ENCODE measurements at regions not wholly inside any gene's neighbourhood (a gene's known extent, or its start where the extent isn't known, plus 50 kb on each side); places are given as distances from the start of the nearest gene placed in this dataset.
"Not testable (repeated sequence)": the region's sequence is repeated elsewhere in the genome, so short reads cannot be mapped to it uniquely, and the experiment has no call there.

DNA sequence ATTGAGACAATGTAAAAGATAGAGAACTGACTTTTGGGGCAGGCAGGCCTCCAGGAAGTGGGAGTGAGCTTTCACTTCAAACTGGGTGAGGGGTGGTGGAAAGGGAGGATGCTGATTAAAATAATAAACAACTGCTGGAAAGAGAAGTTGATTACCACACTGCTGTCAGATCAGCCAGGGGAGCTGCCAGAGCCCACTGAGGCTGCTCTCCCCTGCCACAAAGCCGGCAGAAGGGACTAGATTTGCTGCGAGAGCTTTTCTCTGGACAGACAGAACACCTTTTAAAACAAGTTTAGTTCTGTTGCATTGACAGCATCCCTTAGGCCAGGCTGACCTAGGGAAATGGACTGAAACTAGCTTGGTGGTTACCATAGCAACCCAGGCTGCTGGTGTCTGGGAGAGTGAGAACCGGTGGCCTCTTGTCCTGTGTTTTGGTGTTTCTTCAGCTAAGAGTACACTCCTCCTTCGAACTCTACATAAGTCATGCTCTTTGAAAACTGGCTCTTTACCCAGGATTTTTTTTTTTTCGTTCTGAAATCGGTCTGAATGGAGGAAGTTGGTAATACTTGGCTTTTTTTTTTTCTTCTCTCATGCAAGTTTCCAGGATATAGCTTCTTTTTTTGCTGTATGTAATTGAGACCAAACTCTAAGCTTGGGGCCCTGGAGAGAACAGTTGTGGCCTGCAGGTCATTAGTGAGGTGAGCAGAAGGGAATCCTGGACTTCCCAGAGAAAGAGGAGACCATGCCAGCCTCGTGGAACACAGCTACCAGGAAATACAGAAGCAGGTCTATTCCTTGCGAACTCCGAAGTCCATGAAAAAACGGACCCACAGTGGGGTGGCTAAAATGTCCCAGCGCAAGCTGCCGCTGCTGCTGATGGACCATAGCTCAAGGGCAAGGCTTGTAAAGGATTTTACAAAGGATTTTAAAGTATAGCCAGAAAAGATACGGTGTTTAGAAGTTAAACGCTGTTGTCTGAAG is 374.4 kb downstream of the UTRN start:
- DNase-seq, result peak; percentile 45

DNA sequence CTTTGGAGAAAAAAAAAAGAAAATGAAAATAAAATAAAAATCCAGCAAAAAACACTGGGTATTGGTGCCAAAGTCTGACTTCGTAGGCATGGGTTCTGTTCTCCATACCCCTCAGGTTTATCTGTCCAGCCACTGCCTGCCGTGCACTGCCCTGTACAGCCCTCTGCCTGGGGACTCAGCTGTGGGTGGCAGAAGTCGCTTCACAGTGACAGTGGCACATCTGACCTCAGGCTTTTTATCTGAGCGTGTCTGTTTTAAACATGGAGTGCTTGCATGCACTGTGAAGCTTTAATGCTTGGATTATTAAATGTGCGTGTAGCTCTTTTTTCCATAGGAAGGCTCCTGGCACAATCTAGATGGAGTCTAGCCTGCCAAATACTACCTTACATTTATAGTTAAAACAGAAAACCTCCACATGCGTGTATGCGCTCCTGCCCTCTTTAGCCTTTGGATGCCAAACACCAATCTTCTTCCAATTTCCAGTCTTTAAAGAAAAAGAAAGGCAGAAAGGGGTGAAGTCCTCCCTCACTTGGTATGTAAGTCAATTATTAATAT is 375.5 kb downstream of the UTRN start:
- DNase-seq, result peak; percentile 46

DNA sequence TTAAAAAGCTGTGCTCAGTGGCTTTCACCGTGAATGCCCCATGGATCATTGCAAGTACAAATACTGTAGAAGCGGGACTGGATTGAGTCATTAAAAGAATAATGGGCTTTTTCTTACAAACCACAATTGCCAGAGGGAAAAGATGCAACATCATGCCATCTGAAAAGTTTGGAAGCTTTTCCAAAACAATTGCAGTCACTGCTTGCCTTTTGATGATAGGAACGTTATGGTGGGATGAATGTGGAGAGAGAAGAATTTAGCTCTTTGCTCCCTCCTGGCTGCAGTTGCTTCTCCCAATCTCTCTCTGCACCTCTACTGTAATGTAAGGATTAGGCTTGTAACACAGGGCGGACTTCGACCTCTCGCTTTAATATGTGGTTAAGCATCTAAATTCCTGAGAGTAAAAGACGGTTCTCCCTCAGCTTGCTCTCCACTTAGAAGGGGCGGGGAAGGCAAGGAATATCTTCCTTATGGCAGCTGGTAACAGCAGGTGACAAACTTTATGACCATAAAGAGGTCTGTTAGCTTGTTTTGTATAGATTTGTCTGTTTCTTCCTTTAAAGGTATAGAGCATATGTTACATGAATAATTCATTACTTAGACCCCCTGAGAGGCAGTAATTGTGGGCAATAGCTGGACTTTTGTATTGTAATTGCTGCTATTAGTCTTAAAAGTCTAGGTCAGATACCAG is 376.1 kb downstream of the UTRN start:
- no peak for DNase-seq

DNA sequence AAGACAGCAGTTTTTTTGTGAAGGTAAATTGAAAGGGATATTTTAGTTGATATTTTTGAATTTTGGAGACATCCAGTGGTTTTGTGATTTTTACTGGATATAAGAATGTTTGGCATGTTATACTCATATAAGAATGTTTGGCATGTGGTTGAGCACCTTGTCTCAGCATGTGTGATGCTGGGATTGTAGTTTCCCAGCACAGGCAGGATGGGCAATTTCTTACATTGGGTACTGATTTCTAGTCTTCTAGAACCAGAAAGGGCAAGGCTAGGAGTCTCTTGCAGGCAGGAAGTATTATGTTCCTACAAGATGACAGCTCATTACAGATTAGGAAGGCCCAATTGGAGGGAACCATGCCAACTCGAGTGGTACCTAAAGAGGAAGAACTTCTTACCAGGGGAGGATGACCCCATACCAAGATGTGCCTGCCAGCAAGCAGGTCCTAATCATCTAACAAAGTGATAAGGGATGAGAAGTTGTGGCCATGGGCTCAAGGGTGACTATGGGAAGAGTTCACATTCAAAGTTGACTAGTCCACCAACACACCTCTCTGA is 377.8 kb downstream of the UTRN start:
- no peak for DNase-seq

DNA sequence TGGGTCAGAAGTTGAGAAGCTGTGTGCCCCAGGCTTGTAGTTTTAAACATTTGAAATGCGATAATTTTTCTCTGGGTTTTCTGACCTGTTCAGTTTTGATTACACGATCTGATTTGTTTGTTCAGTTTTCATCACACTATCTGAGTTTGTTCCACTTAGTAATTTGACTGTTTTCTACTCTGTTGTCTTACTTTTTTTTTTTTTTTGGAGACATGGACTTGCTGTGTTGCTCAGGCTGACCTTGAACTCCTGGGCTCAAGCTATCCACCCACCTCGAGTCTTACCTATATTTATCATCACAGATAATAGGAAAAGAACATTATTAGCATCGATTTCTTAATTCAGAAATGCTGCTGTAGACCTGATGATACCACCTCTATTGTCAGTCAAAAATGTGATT is 379.1 kb downstream of the UTRN start:
- no peak for DNase-seq

DNA sequence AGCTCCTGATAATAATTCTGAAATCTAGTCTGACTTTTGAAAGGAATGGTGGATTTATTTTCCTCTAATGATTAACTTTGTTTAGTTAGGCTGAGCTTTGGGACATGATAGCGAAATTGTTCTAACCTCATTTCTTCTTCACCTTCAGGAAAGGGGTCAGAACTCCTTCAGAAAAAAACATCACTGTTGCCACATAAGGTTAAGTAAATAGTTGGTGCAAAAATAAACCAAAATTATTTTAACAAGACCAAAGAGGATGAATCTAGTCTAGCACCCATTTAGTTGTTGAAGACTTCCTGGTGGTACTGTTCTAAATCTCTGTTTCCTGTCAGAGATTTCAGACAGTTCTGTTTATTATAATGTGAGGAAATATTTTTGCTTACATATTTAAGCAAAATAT is 379.8 kb downstream of the UTRN start:
- DNase-seq, result no peak

DNA sequence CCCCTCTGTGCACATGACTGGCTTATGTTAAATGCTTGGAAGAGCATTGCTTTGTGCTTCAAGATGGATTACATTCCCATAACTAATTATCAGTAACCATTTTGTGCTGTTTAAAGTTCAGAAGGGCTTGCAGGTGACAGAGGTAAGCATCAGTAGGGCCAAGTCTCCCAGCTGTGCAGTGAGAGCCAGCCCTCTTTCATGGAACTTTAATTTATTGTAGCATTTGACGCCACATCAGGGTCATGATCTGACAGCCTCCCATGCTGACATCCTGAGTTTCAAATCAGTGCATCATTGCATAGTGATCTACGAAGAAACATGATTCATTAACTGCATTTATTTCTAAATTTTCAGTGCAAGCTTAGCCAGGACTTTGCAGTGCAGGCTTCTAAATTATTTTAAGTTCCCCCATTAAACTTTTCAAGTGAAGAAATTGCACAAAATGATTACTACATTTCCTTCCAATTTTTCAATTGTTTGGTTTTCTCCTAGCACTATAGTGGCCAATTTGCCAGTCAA is 380.9 kb downstream of the UTRN start:
- no peak for DNase-seq

DNA sequence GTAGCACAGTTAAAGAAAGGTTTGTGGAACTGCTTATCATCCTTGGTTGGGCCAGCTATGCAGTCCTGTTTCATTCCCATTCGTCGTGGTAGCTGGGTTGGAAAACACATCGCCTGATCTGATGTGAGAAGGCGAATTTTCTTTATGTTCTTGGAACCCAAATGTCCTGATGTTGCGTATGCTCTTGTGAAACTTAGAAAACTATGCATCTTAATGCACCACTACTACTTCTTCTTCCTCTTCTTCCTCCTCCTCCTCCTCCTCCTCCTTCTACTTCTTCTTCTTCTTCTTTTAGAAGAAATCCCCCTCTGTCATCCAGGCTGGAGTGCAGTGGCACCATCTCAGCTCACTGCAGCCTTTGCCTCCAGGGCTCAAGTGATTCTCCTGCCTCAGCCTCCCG is 381.6 kb downstream of the UTRN start:
- no peak for DNase-seq

DNA sequence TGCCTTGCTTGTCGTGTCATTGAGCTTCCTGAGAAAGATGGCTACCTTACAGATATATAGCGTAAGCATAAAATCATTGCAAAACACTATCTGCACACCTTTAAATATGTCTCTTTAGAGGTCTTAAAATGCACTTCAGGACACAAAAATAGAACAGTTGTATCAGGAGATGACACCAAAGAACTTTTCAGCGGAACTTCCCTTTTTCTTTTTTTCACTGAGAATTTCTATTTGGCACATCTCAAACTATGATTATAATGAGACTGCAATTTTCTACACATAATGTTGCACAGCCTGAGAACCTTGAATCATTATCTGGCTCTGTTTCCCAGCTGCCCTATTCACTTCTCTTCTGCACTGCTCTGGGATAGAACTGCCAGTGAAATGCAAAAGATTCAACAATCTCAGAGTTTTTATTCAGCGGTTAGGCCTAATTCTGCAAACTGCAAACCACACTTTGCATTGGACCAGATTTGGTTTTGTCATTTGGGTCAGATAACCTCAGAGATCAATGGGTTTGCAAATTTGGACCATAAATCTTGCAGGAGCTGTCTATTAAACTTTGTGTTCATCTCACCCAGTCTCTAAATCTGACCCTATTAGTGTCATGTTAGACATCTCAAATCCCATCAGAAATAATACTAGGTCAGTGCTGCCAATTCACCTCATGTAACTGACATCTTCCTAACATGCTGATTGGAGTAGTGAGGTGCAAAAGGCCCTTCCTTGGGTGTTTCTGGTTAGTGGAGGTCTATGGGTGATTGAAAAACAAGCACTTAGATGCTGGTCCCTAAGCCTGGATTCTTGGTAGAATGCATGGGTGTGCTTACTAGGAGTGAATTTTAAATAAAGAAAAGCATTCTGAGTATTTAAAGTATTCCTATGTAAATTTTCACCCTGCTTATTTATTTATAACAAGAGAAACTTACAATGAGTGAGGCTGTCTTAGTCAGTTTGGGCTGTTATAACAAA is 382.7 kb downstream of the UTRN start:
- DNase-seq, result no peak

DNA sequence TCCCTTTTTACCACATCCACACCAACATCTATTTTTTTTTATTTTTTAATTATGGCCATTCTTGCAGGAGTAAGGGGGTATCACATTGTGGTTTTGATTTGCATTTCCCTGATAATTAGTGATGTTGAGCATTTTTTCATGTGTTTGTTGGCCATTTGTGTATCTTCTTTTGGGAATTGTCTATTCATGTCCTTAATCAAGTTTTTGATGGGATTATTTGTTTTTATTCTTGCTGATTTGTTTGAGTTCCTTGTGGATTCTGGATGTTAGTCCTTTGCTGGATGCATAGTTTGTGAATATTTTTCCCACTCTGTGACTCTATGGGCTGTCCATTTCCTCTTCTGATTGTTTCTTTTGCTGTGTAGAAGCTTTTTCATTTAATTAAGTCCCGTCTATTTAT is 385.1 kb downstream of the UTRN start:
- DNase-seq, result not testable (repeated sequence)

DNA sequence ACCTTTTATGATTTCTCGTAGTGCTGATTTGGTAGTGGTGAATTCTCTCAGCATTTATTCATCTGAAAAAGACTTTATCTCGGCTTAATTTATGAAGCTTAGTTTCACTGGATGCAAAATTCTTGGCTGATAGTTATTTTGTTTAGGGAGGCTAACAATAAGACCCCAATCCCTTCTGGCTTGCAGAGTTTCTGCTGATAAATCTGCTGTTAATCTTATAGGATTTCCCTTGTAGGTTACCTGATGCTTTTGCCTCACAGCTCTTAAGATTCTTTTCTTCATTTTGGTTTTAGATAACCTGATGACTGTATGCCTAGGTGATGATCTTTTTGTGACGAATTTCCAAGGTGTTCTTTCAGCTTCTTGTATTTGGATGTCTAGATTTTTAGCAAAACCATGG is 388.7 kb downstream of the UTRN start:
- no peak for DNase-seq

DNA sequence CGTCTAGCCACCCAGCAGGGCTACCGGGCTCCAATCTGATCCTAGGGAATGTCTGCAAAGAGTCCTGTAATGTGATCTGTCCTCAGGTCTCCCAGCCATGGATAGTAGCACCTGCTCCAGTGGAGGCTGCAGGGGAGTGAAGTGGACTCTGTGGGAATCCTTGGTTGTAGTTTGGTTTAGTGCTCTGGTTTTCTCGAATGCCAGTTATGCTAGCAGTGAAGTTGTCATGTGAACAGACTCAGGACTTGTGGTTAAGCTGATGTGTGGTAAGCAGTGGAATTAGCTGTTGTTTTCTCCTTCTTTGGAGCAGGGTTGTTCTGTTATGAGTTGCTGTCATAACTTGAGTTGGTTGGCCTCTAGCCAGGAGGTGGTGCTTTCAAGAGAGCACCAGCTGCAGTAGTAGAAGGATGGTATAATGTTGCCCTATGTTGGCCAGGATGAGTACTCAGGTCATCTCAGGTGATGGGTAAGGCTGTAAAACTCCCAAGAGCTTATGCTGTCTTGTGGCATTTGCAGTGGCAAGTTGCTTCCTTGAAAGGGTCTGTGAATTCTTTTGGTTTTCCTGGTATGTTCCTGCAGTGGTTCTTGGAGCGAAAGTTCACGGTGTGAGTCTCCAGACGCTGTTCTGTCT is 390.2 kb downstream of the UTRN start:
- no peak for DNase-seq

DNA sequence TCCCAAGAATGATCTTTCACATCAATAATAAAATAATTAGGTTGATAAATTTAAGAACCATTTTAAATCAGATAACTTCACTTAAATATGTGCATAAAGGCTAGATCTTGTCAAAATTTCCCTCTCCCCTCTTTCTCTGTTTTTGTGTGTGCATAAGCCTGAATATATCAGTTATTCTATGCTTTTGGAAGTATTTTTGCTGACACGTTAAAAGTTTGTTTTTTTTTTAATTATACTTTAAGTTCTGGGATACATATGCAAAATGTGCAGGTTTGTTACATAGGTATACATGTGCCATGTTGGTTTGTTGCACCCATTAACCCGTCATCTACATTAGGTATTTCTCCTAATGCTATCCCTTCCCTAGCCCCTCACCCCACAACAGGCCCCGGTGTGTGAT is 391.2 kb downstream of the UTRN start:
- DNase-seq, result not testable (repeated sequence)

DNA sequence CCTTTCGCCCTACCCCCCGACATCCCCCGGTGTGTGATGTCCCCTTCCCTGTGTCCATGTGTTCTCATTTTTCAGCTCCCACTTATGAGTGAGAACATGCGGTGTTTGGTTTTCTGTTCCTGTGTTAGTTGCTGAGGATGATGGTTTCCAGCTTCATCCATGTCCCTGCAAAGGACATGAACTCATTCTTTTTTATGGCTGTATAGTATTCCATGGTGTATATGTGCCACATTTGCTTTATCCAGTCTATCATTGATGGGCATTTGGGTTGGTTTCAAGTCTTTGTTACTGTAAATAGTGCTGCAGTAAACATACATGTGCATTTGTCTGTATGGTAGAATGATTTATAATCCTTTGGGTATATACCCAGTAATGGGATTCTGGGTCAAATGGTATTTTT is 392.1 kb downstream of the UTRN start:
- not testable (repeated sequence) for DNase-seq

DNA sequence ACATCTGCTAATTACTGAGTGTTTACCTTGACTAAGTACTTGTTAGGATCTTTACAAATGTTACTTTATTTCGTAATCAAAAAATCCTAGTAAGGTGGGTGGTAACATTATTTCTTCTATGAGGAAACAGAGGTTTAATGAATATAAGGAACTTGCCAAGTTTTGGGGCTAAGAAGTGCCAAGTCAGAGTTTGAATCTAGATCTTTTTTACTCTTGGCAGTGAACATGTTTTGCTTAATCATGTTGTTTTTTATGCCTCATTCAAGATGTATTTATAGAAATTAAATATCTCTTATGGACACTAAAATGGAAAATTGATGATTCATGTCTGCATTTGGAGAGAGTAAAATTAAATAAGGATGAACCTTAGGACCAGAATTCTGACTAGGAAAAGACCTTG is 393.7 kb downstream of the UTRN start:
- DNase-seq, result no peak

DNA sequence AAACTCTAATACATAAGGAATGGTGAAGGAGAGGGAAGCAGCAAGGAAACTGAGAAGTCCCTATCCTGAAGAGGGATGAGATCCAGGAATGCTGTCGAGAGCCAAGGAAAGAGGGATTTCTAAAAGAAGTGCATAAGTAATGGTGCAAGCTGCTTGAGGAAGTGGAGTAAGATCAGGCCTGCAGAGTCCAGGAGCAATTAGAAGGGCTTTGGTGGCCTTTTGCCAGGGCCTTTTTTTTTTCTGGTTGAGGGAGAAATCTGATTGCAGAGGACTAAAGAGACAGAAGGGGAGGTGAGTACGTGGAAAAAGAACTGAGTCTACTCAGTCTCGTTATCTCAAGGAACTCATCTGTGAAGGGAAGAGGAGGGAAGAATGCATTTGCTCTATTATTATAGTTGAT is 396.2 kb downstream of the UTRN start:
- no peak for DNase-seq

DNA sequence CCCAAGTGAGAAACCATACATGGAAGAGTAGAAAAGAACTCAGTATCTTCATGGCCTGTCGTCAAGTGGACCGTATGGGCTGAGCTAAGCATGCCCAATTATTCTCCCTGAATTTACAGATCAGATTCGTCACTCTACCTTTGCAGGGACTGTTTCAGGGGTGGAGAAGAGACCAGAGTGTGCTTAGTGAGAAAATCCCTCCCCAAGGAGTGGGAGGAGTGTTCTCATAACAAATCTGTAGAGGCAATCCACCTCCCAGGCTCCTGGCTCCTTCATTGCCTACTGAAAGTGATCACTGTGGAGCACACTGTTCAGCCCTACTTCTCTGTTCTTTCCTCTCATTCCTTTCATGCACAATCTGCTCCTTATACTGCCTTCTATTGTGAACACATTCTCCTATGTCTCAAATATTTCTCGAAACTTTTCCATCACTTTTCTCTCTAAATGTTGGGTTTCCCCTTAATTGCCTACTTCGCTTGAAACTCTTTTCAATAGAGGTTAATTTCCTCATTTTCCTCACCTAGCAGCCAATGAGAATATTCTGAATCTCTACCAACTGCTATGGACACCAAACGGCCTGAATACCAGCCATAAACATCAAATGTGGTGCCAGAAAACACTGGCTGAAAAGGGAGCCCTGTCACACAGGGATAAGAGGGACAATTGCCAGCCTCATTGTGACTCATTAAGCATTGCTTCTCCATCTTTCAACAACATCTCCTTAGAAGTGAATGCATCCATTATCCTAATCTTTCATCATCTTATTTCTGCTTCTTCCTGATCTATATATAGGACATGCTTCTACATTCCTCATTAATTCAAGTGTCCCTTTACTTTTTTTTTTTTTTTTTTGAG is 398.3 kb downstream of the UTRN start:
- no peak for DNase-seq

DNA sequence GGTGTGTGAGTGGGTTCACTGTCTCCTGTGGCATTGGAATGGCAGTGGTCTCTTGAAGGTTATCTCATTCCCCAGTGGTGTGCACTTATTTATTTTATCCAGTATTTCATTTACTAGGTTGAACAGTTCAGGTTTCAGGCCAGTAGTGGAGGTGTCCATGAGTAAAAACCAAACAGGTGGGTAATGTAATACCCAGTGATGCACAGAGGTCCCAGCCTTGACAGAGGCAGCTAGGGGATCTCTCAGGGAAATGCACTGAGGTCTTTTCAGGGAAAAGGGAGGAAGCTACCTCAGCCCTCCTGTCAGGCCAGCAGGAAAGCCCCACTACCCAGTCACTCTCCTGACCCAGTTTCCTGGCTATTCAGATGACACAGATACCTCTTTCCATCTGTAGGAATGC is 403.6 kb downstream of the UTRN start:
- no peak for DNase-seq

DNA sequence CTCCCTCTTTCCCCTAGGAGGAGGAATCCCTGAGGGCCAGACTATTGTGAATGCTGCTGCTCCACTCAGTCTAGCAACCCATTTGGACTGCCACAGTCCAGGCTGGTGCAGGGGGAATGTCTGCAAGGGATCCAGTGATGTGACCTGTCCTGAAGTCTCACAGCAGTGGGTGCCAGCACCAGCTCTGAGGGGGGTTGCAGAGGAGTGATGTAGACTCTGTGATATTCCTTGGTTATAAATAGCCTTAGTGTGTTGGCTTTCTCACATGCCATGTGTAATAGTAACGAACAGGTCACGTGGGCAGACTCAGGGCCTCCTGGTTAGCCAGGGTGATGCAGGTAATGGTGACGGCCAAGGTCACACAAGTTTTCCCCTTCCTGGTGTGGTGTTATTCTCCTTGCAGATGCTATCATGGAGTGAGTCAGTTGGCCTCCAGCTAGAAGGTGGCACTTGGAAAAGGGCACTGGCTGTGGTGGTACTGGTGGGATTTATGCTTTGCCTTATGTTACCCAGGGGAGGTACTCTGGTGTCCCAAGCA is 404.4 kb downstream of the UTRN start:
- DNase-seq, result no peak

DNA sequence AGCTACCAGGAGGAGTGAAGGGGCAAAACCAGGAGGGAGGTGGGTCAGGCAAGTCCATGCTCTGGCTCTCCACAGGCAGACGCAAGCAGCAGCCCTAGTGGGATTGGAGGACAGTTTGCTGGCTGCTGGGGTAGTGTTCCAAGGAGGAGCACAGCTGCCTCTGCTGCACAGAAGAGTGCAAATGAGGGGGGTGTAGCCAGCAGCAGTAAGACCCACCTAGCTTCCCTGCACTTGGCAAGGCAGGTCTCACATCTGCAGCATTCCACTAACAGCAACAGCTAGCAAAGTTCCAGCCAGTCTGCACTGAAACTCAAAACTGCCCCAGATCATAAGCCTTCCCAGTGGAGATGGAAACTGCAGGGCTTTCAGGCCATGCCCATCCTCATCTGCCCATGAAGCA is 405.0 kb downstream of the UTRN start:
- DNase-seq, result peak; percentile 54

All from hindlimb muscle (tissue), 1 donor.